T47D (cell line): ENCODE measurements at regions not wholly inside any gene's neighbourhood (a gene's known extent, or its start where the extent isn't known, plus 50 kb on each side); places are given as distances from the start of the nearest gene placed in this dataset.

Source experiments
- DNase-seq, 2 experiments: peaks; one replicate each; pipeline versions ENCODE4 v3.0.0 to v3.0.0-alpha.2; 2011 to 2012; ENCODE audit warnings: low read depth in 1 of 2, low spot score in 1 of 2
- JUND ChIP-seq: IDR thresholded peaks from 2 replicates; pipeline ENCODE4 v1.6.1; 2012; ENCODE audit warnings: low read depth
- in situ Hi-C: cut with HindIII; loops from 2 replicates; pipeline ENCODE4 v1.10.0; 2016; ENCODE audit warnings: low sequenced_read_pairs, low pct_unique_long_range_greater_than_20kb

DNA sequence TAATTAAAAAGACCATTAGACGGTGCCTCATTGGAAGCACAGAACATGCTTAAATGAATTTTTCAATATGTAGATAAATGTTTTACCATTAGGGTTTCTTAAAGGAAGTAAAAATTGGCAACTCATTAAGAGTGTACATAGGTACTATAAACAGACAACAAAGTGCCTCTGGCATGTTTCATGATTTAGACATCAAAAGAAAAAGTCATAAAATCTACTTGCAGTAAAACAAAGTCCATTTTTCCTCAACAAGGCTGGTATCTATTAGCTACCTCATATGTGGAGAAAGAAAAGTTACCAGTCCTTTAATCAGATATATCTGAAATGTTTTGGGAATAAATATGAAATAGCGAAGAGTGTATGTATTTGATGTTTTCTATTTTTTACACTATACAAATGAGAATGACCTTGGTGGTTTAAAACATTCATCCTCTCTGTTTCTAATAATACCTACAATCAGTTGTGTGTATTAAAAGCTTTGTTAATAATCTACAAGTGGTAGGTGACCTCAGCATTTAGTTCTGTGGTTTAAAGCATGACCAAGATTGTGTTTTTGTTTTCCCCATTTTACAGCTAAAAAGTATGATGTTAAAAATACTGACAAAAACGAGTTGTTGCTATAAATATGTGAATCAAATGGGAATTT, 87.5 kb downstream of the HDGFL1 start:
- DNase-seq = no peak
- in situ Hi-C loops = no loop called here
- no peak for TF ChIP-seq JUND

DNA sequence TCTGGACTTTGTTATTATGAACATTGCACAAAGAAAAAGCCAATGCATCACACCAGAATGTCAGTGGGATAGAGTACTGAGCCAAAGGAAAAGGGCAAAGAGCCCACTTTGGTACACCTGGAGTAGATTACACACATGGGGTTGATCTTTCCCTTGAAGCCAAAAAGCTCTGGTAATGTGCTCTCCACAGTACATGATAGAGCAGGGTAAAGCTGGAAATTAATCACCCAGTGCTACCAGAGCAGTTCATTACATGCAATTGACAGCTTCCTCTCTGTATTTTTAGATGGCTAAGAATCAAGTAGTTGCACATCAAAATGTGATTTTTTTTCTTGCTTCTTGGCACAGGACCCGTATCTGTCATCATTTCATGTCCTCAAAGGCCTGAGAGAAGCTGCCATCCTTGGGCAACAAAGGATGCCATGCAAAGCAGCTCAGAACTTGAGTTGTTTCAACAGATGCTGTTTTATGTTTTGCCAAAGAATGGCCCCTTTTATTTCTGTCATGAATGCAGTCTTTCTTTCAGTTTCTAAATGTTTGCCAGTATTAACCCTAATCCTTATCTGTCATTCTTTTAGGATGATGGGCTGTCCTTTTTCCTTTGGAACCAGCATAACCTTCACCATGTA, 88.1 kb downstream of the HDGFL1 start:
- in situ Hi-C loops = no loop called here

DNA sequence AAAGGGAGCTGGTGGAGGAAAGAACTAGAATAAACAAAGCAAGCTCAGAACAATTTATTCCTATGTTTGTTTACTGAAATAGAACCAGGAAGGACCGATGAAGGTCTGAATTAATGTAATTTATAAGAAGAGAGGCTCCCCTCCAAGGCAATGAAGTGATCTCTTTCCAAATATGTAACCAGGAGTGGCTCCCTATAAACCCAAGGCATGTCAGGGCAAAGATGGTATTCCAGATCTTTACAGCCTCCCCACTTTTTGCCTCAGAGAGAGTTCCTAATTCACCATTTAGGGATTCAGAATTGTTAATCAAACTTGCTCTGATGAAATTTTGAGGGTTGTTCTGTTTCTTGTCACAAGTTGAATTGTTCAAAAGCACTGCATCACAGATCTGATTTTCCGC, 88.8 kb downstream of the HDGFL1 start:
- TF ChIP-seq JUND = no peak
- DNase-seq = no peak
- in situ Hi-C loops = no loop called here

More for the DNA sequence above, 88.1 kb downstream of the HDGFL1 start:
- no peak for TF ChIP-seq JUND
- no peak for DNase-seq

DNA sequence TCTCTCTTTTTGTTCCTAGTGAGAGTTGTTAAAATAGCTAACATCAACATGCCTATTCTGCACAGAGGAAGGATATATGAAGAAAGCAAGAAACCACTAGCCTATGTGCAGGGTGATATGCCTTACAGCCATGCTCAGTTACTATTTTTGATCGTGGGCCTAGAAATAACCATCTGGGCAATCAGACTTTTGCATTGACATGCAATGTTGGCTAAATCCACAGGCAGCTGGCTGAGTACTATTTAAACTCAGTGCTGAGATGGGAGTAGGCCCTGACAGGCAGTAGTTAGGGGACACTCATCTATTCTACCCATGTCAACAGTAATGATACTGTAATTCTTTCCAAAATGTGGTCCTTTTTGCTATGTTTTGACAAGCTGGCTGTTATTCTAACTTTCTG, 89.6 kb downstream of the HDGFL1 start:
- DNase-seq = no peak
- in situ Hi-C loops = no loop called here
- TF ChIP-seq JUND = no peak

DNA sequence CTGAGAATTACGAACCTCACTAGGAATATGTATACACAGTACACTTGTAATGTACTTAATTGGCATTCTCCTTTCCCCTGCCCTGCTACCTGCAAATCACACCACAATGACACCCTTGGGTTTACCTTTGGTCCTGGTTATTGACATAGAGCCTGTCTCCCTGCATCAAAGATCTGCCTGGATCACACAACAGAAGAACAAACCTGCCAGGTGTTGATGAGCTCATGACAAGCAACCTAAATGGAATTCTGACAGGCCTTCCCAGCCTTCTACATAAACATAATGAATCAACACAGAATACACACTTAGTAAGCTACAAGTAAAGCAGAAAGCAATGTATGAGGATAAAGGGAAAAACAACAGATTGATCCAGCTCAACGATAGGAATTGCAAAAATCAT, 95.6 kb downstream of the HDGFL1 start:
- TF ChIP-seq JUND = no peak
- DNase-seq = no peak
- in situ Hi-C loops = no loop called here

DNA sequence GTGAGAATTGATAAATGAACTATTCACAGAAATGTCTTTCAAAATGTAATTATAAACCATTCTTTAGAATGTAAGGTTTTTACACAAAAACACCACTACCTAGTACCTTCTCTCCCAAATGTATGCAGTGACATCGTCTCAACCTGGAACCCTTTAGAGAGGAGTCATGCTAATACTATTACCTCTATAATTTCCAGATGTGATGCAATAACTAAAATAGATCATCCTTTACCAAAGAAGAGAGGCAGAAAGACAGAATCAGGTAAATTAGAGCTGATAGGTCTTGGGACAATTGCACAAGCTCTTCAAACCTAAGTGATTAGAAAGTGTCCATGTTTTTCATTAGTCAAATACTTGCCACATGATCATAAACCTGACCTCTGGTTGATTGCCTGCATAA, 96.7 kb downstream of the HDGFL1 start:
- no peak for DNase-seq
- TF ChIP-seq JUND = no peak
- in situ Hi-C loops = no loop called here

DNA sequence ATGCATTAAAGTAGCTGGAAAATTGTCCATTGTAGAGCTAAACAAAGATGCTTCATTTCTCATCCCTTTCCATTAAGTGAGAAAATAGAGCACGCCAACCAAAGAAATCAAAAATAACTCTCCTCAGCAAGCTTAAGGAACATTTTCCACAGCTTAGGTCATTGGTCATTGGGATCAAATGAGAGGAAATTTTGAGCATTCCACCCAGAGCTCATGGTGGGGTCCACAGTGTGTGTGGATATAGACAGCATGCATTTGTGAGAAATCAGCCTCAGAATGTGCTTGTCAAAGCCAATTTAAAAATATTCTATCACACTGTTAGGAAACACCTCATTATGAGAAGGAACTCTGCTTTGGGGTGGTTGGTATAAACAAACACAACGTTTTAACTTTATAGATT, 97.2 kb downstream of the HDGFL1 start:
- DNase-seq = no peak
- in situ Hi-C loops = no loop called here
- no peak for TF ChIP-seq JUND

DNA sequence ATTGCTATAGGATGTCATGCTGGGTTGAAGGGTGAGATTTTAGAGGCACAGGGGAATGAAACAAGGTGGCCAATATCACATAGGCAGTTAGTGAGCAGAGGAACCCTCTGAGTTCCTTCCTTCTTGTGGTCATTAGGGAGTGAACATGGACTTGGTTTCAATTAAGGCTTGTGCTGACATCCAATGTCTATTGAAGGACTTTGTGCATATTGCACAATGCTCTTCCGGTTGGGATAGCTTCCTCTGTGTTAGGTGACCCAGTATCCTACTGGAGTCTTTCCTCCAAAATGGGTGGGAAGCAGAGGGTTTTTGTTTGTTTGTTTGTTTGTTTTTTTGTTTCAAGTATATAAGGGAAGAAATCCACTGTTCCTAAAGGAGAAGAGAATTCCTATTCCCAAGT, 98.5 kb downstream of the HDGFL1 start:
- no peak for DNase-seq
- TF ChIP-seq JUND = no peak
- in situ Hi-C loops = no loop called here

DNA sequence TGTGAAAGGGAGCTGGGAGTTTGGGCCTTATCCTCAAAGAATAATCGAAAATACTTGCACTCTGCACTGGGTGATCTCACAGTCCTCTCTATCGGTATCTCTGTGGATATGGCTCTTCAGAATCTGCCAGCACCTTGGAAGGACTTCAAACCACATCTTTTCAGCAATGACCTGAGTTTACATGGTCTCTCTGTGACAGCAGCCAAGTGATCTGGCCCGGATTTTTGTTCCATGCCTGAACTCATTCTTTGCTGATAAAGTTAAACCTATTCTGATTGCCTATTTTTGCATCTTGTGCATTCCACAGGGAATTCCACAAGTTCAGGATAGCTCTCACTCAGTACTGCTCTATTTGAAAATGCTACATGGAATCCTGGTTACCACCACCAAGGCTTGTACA, 98.9 kb downstream of the HDGFL1 start:
- in situ Hi-C loops = no loop called here
- no peak for TF ChIP-seq JUND

DNA sequence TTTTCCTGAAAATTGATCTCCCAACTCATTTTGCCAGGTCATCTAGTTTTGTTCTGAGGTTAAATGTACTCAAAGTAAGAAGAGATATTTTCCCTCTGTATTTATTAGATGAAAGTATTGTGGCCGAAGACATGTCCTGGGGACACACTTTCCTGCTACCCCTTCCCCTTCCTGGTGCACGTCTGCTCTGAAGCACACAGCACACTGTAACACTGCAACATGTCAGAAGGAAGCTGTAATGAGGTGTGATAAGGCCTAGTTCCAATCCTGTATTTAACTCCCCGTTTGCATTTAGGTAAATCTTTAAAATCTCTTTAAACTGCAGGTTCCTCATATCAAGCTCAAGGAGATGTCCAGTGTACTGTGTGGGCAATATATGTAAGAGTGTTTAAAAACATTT, 99.4 kb downstream of the HDGFL1 start:
- no peak for TF ChIP-seq JUND
- in situ Hi-C loops = no loop called here
- DNase-seq = no peak

More for the DNA sequence above, 98.9 kb downstream of the HDGFL1 start:
- DNase-seq = no peak

DNA sequence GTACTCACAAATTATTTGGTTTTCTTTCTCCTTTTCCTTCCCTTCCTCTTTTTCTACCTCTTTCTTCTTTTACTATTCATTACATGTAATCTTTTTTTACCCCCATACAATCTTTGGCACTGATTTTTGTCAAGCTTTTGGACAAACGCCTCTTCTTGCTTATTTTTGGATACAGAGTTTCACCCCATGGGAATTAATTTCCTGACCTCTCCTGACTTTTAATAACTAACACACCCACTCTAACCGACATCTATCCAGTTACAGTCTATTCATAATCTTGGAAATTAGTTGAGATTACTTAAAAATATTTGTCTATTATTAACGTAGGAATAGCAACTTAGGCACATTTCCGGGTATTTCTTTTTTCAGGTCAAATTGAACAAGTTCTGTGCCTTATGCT, 101.2 kb downstream of the HDGFL1 start:
- no peak for DNase-seq
- TF ChIP-seq JUND = no peak
- in situ Hi-C loops = no loop called here

DNA sequence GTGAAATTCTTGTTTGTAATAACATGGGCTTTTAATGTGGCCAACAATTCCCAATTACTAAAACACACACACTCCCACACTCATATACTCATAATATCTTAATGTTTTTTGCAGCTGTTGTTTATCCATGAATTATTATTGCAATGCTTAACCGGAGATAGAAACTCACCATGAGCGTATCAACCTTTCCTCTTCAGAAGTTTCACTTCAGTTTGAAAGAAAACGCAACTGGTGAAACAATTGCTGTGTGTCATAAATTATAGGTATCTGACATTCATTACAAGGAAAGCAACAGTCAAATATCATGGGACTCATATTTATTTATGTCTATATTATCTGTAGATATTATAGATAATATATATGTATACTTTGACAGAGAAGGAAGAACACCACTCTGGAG, 104.1 kb downstream of the HDGFL1 start:
- DNase-seq = no peak
- in situ Hi-C loops = no loop called here
- TF ChIP-seq JUND = no peak

DNA sequence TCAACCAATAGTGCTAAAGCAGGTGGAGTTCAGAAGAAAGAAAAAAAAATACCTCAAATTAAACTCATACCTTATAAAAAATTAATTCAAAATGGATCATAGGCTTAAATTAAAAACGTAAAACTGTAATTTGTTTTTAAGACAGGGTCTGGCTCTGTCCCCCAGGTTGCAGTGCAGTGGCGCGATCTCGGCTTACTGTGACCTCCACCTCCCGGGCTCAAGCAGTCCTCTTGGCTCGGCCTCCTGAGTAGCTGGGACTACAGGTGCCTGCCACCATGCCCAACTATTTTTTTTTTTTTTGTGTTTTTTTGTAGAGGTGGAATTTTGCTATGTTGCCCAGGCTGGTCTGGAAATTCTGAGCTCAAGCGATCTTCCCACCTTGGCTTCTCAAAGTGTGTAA, 111.6 kb downstream of the HDGFL1 start:
- in situ Hi-C loops = no loop called here

DNA sequence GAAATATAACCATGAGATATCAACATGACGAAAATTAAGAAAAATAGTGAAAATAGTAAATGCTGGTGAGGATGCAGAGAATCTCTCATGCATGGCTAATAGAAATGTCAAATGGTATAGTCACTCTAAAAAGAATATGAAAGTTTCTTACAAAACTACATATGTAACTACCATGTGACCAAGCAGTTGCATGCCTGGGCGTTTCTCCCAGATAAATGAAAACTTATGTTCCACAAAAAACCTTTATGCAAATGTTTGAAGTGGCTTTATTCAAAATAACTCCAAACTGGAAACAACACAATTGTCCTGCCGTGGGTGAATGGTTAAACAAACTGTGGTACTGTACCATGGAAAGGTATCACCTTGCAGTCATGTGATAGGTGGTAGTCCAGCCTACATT, 112.4 kb downstream of the HDGFL1 start:
- DNase-seq = no peak
- in situ Hi-C loops = no loop called here
- TF ChIP-seq JUND = no peak

More for the DNA sequence above, 111.6 kb downstream of the HDGFL1 start:
- no peak for DNase-seq
- TF ChIP-seq JUND = no peak
